ENCODE measurements at regions not wholly inside any gene's neighbourhood (a gene's known extent, or its start where the extent isn't known, plus 50 kb on each side); places are given as distances from the start of the nearest gene placed in this dataset.
"Not testable (repeated sequence)": the region's sequence is repeated elsewhere in the genome, so short reads cannot be mapped to it uniquely, and the experiment has no call there.

GRCh38 chr4:72954811-72955210 lies 114.7 kb downstream of the COX18 start:
- H3K27me3 Mint-ChIP-seq, result peaks cover 12% of the 10 kb centered on the region
- peaks cover 10% of the 10 kb centered on the region for H3K9me3 Mint-ChIP-seq
- H3K4me3 Mint-ChIP-seq, result no peak overlapping the region
- peaks cover 9% of the 10 kb centered on the region for H3K4me1 Mint-ChIP-seq
- peaks cover 1% of the 10 kb centered on the region for H3K36me3 Mint-ChIP-seq
- H3K27ac Mint-ChIP-seq, result no peak overlapping the region

GRCh38 chr4:72953571-72953970 lies 115.9 kb downstream of the COX18 start:
- Mint-ChIP-seq H3K27ac (peak overlapping the region; percentile 35), H3K36me3 (no peaks in the 10 kb centered on the region), H3K4me1 (peaks cover 9% of the 10 kb centered on the region), H3K27me3 (peaks cover 12% of the 10 kb centered on the region), H3K9me3 (peaks cover 5% of the 10 kb centered on the region), H3K4me3 (no peak overlapping the region)

- Mint-ChIP-seq H3K27me3 (peaks cover 8% of the 10 kb centered on the region), H3K9me3 (peaks cover 9% of the 10 kb centered on the region), H3K4me3 (peak overlapping the region; percentile 1), H3K36me3 (no peaks in the 10 kb centered on the region), H3K27ac (peak overlapping the region; percentile 57), H3K4me1 (peaks cover 9% of the 10 kb centered on the region)
Observed at GRCh38 chr4:72951628-72952027, 117.9 kb downstream of the COX18 start.

GRCh38 chr4:72951147-72951546 lies 118.4 kb downstream of the COX18 start:
- Mint-ChIP-seq H3K4me3 (peak overlapping the region; percentile 1), H3K36me3 (no peaks in the 10 kb centered on the region), H3K27me3 (peaks cover 8% of the 10 kb centered on the region), H3K4me1 (peaks cover 9% of the 10 kb centered on the region), H3K9me3 (peaks cover 12% of the 10 kb centered on the region), H3K27ac (peak overlapping the region; percentile 80)

GRCh38 chr4:72948080-72948479 lies 121.4 kb downstream of the COX18 start:
- H3K36me3 Mint-ChIP-seq, result no peaks in the 10 kb centered on the region
- peaks cover 2% of the 10 kb centered on the region for H3K27me3 Mint-ChIP-seq
- H3K9me3 Mint-ChIP-seq, result peaks cover 13% of the 10 kb centered on the region
- H3K27ac Mint-ChIP-seq, result no peak overlapping the region
- H3K4me3 Mint-ChIP-seq, result no peak overlapping the region
- peaks cover 9% of the 10 kb centered on the region for H3K4me1 Mint-ChIP-seq

- H3K36me3 Mint-ChIP-seq, result no peaks in the 10 kb centered on the region
- no peaks in the 10 kb centered on the region for H3K4me1 Mint-ChIP-seq
- peaks cover 13% of the 10 kb centered on the region for H3K9me3 Mint-ChIP-seq
- no peak overlapping the region for H3K27ac Mint-ChIP-seq
- H3K27me3 Mint-ChIP-seq, result peaks cover 4% of the 10 kb centered on the region
- no peak overlapping the region for H3K4me3 Mint-ChIP-seq
Observed at GRCh38 chr4:72945719-72946336, 123.7 kb downstream of the COX18 start.

- no peak overlapping the region for H3K4me3 Mint-ChIP-seq
- peaks cover 13% of the 10 kb centered on the region for H3K9me3 Mint-ChIP-seq
- no peak overlapping the region for H3K27ac Mint-ChIP-seq
- no peaks in the 10 kb centered on the region for H3K4me1 Mint-ChIP-seq
- H3K36me3 Mint-ChIP-seq, result no peaks in the 10 kb centered on the region
- peaks cover 6% of the 10 kb centered on the region for H3K27me3 Mint-ChIP-seq
Observed at GRCh38 chr4:72942565-72942964, 127.0 kb downstream of the COX18 start.

GRCh38 chr4:72938516-72938915 lies 131.0 kb downstream of the COX18 start:
- Mint-ChIP-seq H3K4me1 (no peaks in the 10 kb centered on the region), H3K36me3 (no peaks in the 10 kb centered on the region), H3K27me3 (peaks cover 9% of the 10 kb centered on the region), H3K4me3 (no peak overlapping the region), H3K9me3 (no peaks in the 10 kb centered on the region), H3K27ac (no peak overlapping the region)

- Mint-ChIP-seq H3K36me3 (no peaks in the 10 kb centered on the region), H3K27ac (no peak overlapping the region), H3K4me1 (no peaks in the 10 kb centered on the region), H3K4me3 (no peak overlapping the region), H3K9me3 (no peaks in the 10 kb centered on the region), H3K27me3 (peaks cover 4% of the 10 kb centered on the region)
Observed at GRCh38 chr4:72935462-72935861, 134.1 kb downstream of the COX18 start.

- H3K4me1 Mint-ChIP-seq, result no peaks in the 10 kb centered on the region
Observed at GRCh38 chr4:72933029-72933428, 136.5 kb downstream of the COX18 start.

GRCh38 chr4:72931346-72931745 lies 138.2 kb downstream of the COX18 start:
- Mint-ChIP-seq H3K9me3 (no peaks in the 10 kb centered on the region), H3K4me3 (no peak overlapping the region), H3K36me3 (no peaks in the 10 kb centered on the region), H3K27ac (no peak overlapping the region), H3K4me1 (no peaks in the 10 kb centered on the region), H3K27me3 (peaks cover 1% of the 10 kb centered on the region)

More at GRCh38 chr4:72933029-72933428, 136.5 kb downstream of the COX18 start:
- Mint-ChIP-seq H3K27ac (no peak overlapping the region), H3K27me3 (peaks cover 2% of the 10 kb centered on the region), H3K9me3 (no peaks in the 10 kb centered on the region), H3K4me3 (no peak overlapping the region), H3K36me3 (no peaks in the 10 kb centered on the region)

GRCh38 chr4:72929596-72930274 lies 139.8 kb downstream of the COX18 start:
- H3K4me3 Mint-ChIP-seq, H3K27ac Mint-ChIP-seq, H3K36me3 Mint-ChIP-seq, H3K9me3 Mint-ChIP-seq, H3K4me1 Mint-ChIP-seq, H3K27me3 Mint-ChIP-seq: not testable (repeated sequence)

GRCh38 chr4:72924814-72925213 lies 144.7 kb downstream of the COX18 start:
- H3K4me3 Mint-ChIP-seq, result no peak overlapping the region
- H3K36me3 Mint-ChIP-seq, result no peaks in the 10 kb centered on the region
- no peak overlapping the region for H3K27ac Mint-ChIP-seq
- H3K4me1 Mint-ChIP-seq, result no peaks in the 10 kb centered on the region
- H3K27me3 Mint-ChIP-seq, result peaks cover 2% of the 10 kb centered on the region
- H3K9me3 Mint-ChIP-seq, result peaks cover 10% of the 10 kb centered on the region

- Mint-ChIP-seq H3K36me3 (no peaks in the 10 kb centered on the region), H3K9me3 (peaks cover 10% of the 10 kb centered on the region), H3K4me1 (no peaks in the 10 kb centered on the region), H3K27me3 (peaks cover 4% of the 10 kb centered on the region), H3K4me3 (no peak overlapping the region), H3K27ac (no peak overlapping the region)
Observed at GRCh38 chr4:72919937-72920336, 149.6 kb downstream of the COX18 start.

GRCh38 chr4:72919464-72919863 lies 150.1 kb downstream of the COX18 start:
- H3K36me3 Mint-ChIP-seq, result no peaks in the 10 kb centered on the region
- no peak overlapping the region for H3K27ac Mint-ChIP-seq
- no peaks in the 10 kb centered on the region for H3K4me1 Mint-ChIP-seq
- peaks cover 4% of the 10 kb centered on the region for H3K27me3 Mint-ChIP-seq
- H3K9me3 Mint-ChIP-seq, result peaks cover 10% of the 10 kb centered on the region
- H3K4me3 Mint-ChIP-seq, result no peak overlapping the region

GRCh38 chr4:72918362-72918761 lies 151.2 kb downstream of the COX18 start:
- no peaks in the 10 kb centered on the region for H3K36me3 Mint-ChIP-seq
- no peaks in the 10 kb centered on the region for H3K4me1 Mint-ChIP-seq
- H3K4me3 Mint-ChIP-seq, result no peak overlapping the region
- H3K9me3 Mint-ChIP-seq, result peaks cover under 1% of the 10 kb centered on the region
- no peak overlapping the region for H3K27ac Mint-ChIP-seq
- H3K27me3 Mint-ChIP-seq, result peaks cover 4% of the 10 kb centered on the region
